Activated B cell treated with CpG ODN at 0.5 μM for 24 hours (primary cell): ENCODE measurements at regions not wholly inside any gene's neighbourhood (a gene's known extent, or its start where the extent isn't known, plus 50 kb on each side); places are given as distances from the start of the nearest gene placed in this dataset.
"Not testable (repeated sequence)": the region's sequence is repeated elsewhere in the genome, so short reads cannot be mapped to it uniquely, and the experiment has no call there.

Experiments used
- ATAC-seq: fragments of 200-7000 bp; cut with Tn5 transposase; one replicate; pipeline ENCODE4 v1.10.0; 2021; ENCODE audit warnings: low read depth, mild to moderate bottlenecking, moderate library complexity
- CTCF ChIA-PET: fragments of 350-600 bp; sonication (Branson Sonifier 250); formaldehyde crosslinking; loops from one replicate; lab custom pipeline; 2021; ENCODE audit warnings: antibody characterized with exemption; lab: Charles Lee
- POLR2A ChIA-PET: fragments of 350-600 bp; sonication (Branson Sonifier 250); formaldehyde crosslinking; loops from one replicate; lab custom pipeline; 2021; ENCODE audit warnings: antibody characterized with exemption; lab: Charles Lee
- DNase-seq: peaks from one replicate; pipeline ENCODE4 v3.0.0; 2022
- H3K27ac Mint-ChIP-seq: one replicate; pipeline ENCODE4 v1.8.0; 2020; ENCODE audit warnings: mixed read lengths
- H3K27me3 Mint-ChIP-seq: one replicate; pipeline ENCODE4 v1.8.0; 2021; ENCODE audit warnings: mixed read lengths
- H3K36me3 Mint-ChIP-seq: one replicate; pipeline ENCODE4 v1.8.0; 2021; ENCODE audit warnings: low read depth, mixed read lengths
- H3K4me1 Mint-ChIP-seq: one replicate; pipeline ENCODE4 v1.8.0; 2021; ENCODE audit warnings: mixed read lengths
- H3K4me3 Mint-ChIP-seq: one replicate; pipeline ENCODE4 v1.8.0; 2020; ENCODE audit warnings: mild to moderate bottlenecking, mixed read lengths
- H3K9me3 Mint-ChIP-seq: one replicate; pipeline ENCODE4 v1.8.0; 2020; ENCODE audit warnings: mixed read lengths
- intact Hi-C: fragments of 100-400 bp; cut with micrococcal nuclease; formaldehyde crosslinking; loops from one replicate; pipeline ENCODE4 v1.15.1; 2024
- TF ChIP-seq, protein P1 (sequence below): fragments of 200-600 bp; IDR thresholded peaks from one replicate; pipeline ENCODE4 v1.8.0; 2022; ENCODE audit warnings: antibody characterized with exemption, mild to moderate bottlenecking

DNA sequence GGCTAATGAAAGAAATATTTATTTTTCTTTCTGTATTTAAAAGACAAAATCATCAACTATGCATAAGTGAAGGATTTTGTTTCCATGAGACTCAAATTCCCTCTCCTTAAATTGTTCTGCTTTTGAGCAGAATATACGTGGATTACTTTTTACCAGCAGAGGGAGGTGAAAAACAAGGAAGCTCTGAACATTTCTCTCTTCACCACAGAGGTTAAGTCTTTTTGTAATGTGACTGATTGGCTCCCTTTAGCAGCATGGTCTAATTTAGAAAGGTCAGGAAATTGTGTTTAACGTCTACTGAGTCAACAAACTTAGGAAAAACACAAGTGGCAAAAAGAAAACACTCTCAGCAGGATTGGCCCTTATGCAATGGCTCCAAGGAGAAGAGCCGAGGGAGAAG lies 55.1 kb upstream of the F9 start:
- Mint-ChIP-seq H3K4me3 (no peak overlapping the region), H3K36me3 (no peaks in the 10 kb centered on the region), H3K27ac (no peak overlapping the region), H3K27me3 (no peaks in the 10 kb centered on the region), H3K9me3 (no peaks in the 10 kb centered on the region), H3K4me1 (no peaks in the 10 kb centered on the region)
- intact Hi-C loops: no loop called here
- TF ChIP-seq, protein P1, sequence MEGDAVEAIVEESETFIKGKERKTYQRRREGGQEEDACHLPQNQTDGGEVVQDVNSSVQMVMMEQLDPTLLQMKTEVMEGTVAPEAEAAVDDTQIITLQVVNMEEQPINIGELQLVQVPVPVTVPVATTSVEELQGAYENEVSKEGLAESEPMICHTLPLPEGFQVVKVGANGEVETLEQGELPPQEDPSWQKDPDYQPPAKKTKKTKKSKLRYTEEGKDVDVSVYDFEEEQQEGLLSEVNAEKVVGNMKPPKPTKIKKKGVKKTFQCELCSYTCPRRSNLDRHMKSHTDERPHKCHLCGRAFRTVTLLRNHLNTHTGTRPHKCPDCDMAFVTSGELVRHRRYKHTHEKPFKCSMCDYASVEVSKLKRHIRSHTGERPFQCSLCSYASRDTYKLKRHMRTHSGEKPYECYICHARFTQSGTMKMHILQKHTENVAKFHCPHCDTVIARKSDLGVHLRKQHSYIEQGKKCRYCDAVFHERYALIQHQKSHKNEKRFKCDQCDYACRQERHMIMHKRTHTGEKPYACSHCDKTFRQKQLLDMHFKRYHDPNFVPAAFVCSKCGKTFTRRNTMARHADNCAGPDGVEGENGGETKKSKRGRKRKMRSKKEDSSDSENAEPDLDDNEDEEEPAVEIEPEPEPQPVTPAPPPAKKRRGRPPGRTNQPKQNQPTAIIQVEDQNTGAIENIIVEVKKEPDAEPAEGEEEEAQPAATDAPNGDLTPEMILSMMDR: no peak
- ChIA-PET CTCF (no interaction called here), POLR2A (no interaction called here)
- no peak for DNase-seq
- ATAC-seq: no peak

GRCh38 chrX:139461945-139462344 lies 68.6 kb upstream of the F9 start:
- H3K9me3 Mint-ChIP-seq, H3K4me1 Mint-ChIP-seq, CTCF ChIA-PET, H3K27me3 Mint-ChIP-seq, intact Hi-C loops, H3K4me3 Mint-ChIP-seq, H3K27ac Mint-ChIP-seq, H3K36me3 Mint-ChIP-seq, POLR2A ChIA-PET, DNase-seq, ATAC-seq: not testable (repeated sequence)

GRCh38 chrX:139454743-139455142 lies 75.8 kb upstream of the F9 start:
- CTCF ChIA-PET: no interaction called here
- DNase-seq (no peak), ATAC-seq (no peak)
- Mint-ChIP-seq H3K27me3 (no peaks in the 10 kb centered on the region), H3K4me1 (no peaks in the 10 kb centered on the region), H3K9me3 (no peaks in the 10 kb centered on the region), H3K27ac (no peak overlapping the region), H3K36me3 (no peaks in the 10 kb centered on the region), H3K4me3 (no peak overlapping the region)
- POLR2A ChIA-PET: no interaction called here
- intact Hi-C loops: no loop called here
- TF ChIP-seq, protein P1: no peak

DNA sequence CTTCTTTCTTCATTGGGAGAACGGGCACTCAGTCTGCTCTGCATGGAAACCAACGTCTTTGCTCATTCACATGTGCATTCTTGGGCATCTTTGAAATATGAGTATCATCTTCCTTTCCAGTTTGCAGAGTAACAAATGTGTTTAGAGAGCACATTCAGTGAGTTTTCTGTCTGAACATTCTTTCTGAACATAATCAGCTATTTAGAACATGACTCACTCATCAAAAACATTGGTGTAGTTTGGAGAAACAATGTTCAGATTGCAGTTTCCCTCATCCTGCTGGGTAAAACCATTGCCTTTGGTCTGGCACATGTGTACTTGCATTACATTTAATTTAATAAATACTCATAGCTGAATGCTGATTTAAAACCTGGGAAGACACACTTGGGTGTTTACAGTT lies 81.5 kb upstream of the F9 start:
- DNase-seq (no peak), ATAC-seq (no peak)
- H3K4me1 Mint-ChIP-seq: no peaks in the 10 kb centered on the region
- H3K27ac Mint-ChIP-seq: no peak overlapping the region
- intact Hi-C loops: no loop called here
- TF ChIP-seq, protein P1: no peak
- ChIA-PET POLR2A (no interaction called here), CTCF (no interaction called here)
- H3K4me3 Mint-ChIP-seq: no peak overlapping the region
- no peaks in the 10 kb centered on the region for H3K36me3 Mint-ChIP-seq
- no peaks in the 10 kb centered on the region for H3K9me3 Mint-ChIP-seq
- H3K27me3 Mint-ChIP-seq: no peaks in the 10 kb centered on the region

DNA sequence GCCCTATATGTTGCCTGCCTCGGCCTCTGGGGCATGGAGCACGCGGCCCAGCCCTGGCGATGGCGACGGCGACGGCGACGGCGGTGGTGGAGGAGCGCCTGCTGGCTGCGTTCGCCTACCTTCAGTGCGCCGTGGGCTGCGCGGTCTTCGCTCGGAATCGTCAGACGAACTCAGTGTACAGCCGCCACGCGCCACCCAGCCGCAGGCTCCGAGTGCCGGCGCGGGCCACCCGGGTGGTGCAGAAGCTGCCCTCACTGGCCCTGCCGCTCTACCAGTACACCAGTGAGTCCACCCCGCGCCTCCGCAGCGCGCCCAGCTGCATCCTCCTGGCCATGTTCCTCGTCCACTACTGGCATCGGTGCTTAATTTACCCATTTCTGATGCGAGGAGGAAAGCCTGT lies 83.7 kb upstream of the F9 start:
- Mint-ChIP-seq H3K4me3 (no peak overlapping the region), H3K36me3 (no peaks in the 10 kb centered on the region), H3K9me3 (no peaks in the 10 kb centered on the region), H3K27ac (no peak overlapping the region), H3K27me3 (no peaks in the 10 kb centered on the region), H3K4me1 (no peaks in the 10 kb centered on the region)
- POLR2A ChIA-PET: no interaction called here
- no peak for DNase-seq
- CTCF ChIA-PET: no interaction called here
- ATAC-seq: no peak
- intact Hi-C loops: no loop called here
- TF ChIP-seq, protein P1: no peak

- H3K27me3 Mint-ChIP-seq: peaks cover 4% of the 10 kb centered on the region
- intact Hi-C loops: no loop called here
- no peaks in the 10 kb centered on the region for H3K4me1 Mint-ChIP-seq
- TF ChIP-seq, protein P1: no peak
- H3K27ac Mint-ChIP-seq: no peak overlapping the region
- no peak overlapping the region for H3K4me3 Mint-ChIP-seq
- no peak for DNase-seq
- POLR2A ChIA-PET: no interaction called here
- ATAC-seq: no peak
- H3K9me3 Mint-ChIP-seq: no peaks in the 10 kb centered on the region
- no peaks in the 10 kb centered on the region for H3K36me3 Mint-ChIP-seq
- CTCF ChIA-PET: no interaction called here
Measured at GRCh38 chrX:139429913-139430312, 100.6 kb upstream of the F9 start.
